Tibial nerve (tissue), 4 donors: ENCODE measurements at regions not wholly inside any gene's neighbourhood (a gene's known extent, or its start where the extent isn't known, plus 50 kb on each side); places are given as distances from the start of the nearest gene placed in this dataset.

Source experiments
- DNase-seq, 2 donors: peaks; one replicate each; pipeline ENCODE4 v3.0.0-alpha.2; 2019; ENCODE audit warnings: low spot score in 2 of 2
- H3K27ac ChIP-seq, 4 donors: fragments of 200-600 bp; sonication (generic) in 3 of 4; one replicate each; pipeline ENCODE4 v1.5.1; 2017 to 2019; ENCODE audit warnings: mild to moderate bottlenecking in 1 of 4
- H3K27me3 ChIP-seq, 2 donors: fragments of 200-600 bp; sonication (generic) in 1 of 2; one replicate each; pipeline versions ENCODE4 v1.5.1 to v1.6.0; 2017 to 2019
- H3K36me3 ChIP-seq, 3 donors: fragments of 200-600 bp; sonication (generic); one replicate each; pipeline ENCODE4 v1.5.1; 2018 to 2019
- H3K4me1 ChIP-seq, 4 donors: fragments of 200-600 bp; sonication (generic) in 3 of 4; one replicate each; pipeline ENCODE4 v1.5.1; 2017 to 2019
- H3K4me3 ChIP-seq, 4 donors: fragments of 200-600 bp; sonication (generic) in 3 of 4; one replicate each; pipeline ENCODE4 v1.5.1; 2017 to 2019; ENCODE audit warnings: mild to moderate bottlenecking in 1 of 4, moderate library complexity in 1 of 4
- H3K9me3 ChIP-seq, 4 donors: fragments of 200-600 bp; sonication (generic) in 3 of 4; one replicate each; pipeline ENCODE4 v1.5.1; 2017 to 2019
- CTCF ChIP-seq, 5 experiments: fragments of 200-600 bp in 3 of 5; fragments of 450-650 bp in 2 of 5; sonication (generic) in 3 of 5; IDR thresholded peaks; one replicate each; pipeline ENCODE4 v1.5.1; 2016 to 2019; ENCODE audit warnings: antibody characterized with exemption in 5 of 5, mild to moderate bottlenecking in 3 of 5, moderate library complexity in 2 of 5
- EP300 ChIP-seq, 2 donors: sonication (generic); formaldehyde crosslinking; IDR thresholded peaks; one replicate each; pipeline ENCODE4 v1.6.1; 2017; ENCODE audit warnings: antibody characterized with exemption in 2 of 2, mild to moderate bottlenecking in 1 of 2
- POLR2A ChIP-seq, 2 donors: fragments of 450-650 bp; IDR thresholded peaks; one replicate each; pipeline ENCODE4 v1.6.1; 2017; ENCODE audit warnings: antibody characterized with exemption in 2 of 2, mild to moderate bottlenecking in 2 of 2, moderate library complexity in 2 of 2
- WGBS, 2 donors: methylation state at CpG; one replicate each; pipeline ENCODE4 v1.1.5; 2018; 5-methylcytosine and 5-hydroxymethylcytosine counted together

DNA sequence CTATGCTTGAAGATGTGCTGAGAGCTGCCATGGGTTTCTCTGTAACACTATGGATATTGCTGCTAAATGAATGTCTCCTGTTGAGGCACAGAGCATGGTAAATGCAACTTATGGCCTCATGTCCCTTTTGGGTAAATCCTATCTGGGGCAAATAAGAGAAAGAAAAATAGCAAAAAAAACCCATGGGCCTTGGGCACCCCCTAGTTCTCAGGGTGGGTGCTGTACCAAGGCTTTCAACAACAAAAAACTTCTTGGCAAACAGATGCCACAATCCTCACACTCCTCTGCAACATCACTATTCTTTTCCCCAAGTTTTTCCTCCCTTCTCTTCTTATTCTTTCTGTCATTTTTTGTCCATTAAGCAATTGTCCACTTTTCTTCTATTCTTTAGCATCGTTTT, 340.1 kb upstream of the ROBO2 start:
- Histone ChIP-seq H3K9me3 (no peaks in the 10 kb centered on the region), H3K4me1 (no peaks in the 10 kb centered on the region), H3K36me3 (no peaks in the 10 kb centered on the region), H3K4me3 (no peak overlapping the region), H3K27me3 (no peaks in the 10 kb centered on the region), H3K27ac (no peak overlapping the region)
- 63 to 75% methylated on average over 1 of the region's 1 CpG for WGBS, 2 donors
- TF ChIP-seq EP300 (IDR thresholded peaks at IDR 0.05) (no peak), CTCF (IDR thresholded peaks at IDR 0.05) (no peak), POLR2A (IDR thresholded peaks at IDR 0.05) (no peak)
- no peak for DNase-seq

DNA sequence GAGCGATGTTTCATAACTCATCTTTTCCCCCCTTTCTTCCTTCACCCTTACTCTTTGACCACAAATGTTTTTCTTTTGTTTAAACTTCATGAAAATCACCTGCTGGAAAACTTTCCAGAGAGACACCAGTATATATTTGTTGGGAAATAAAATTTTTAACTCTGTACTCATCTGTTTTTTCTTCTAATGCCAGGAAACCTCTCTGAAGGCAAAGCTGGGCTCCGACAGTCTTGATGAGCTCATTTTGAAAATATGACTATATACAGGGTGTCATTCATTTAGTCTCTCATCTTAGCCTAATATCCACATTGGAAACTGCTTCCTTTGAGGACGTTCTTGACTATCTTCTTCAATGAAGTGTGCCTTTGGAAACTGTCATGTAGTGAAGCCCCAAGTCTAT, 339.6 kb upstream of the ROBO2 start:
- TF ChIP-seq EP300 (IDR thresholded peaks at IDR 0.05) (no peak), CTCF (IDR thresholded peaks at IDR 0.05) (no peak), POLR2A (IDR thresholded peaks at IDR 0.05) (no peak)
- Histone ChIP-seq H3K4me1 (no peaks in the 10 kb centered on the region), H3K27me3 (no peaks in the 10 kb centered on the region), H3K36me3 (no peaks in the 10 kb centered on the region), H3K27ac (no peak overlapping the region), H3K4me3 (no peak overlapping the region), H3K9me3 (no peaks in the 10 kb centered on the region)
- WGBS, 2 donors = 55 to 60% methylated on average over 3 of the region's 3 CpGs
- no peak for DNase-seq

- 68 to 77% methylated on average over 3 of the region's 3 CpGs for WGBS, 2 donors
- no peaks in the 10 kb centered on the region for H3K4me1 ChIP-seq
- H3K27me3 ChIP-seq = no peaks in the 10 kb centered on the region
Measured at GRCh38 chr3:76702676-76703075, 337.2 kb upstream of the ROBO2 start.

GRCh38 chr3:76715426-76715825, 324.5 kb upstream of the ROBO2 start:
- DNase-seq = no peak
- TF ChIP-seq POLR2A (IDR thresholded peaks at IDR 0.05) (no peak), CTCF (IDR thresholded peaks at IDR 0.05) (no peak), EP300 (IDR thresholded peaks at IDR 0.05) (no peak)
- no peaks in the 10 kb centered on the region for H3K9me3 ChIP-seq
- no peaks in the 10 kb centered on the region for H3K4me1 ChIP-seq
- no peak overlapping the region for H3K4me3 ChIP-seq
- no peak overlapping the region for H3K27ac ChIP-seq
- H3K27me3 ChIP-seq = no peaks in the 10 kb centered on the region
- H3K36me3 ChIP-seq = no peaks in the 10 kb centered on the region
- 63 to 65% methylated on average over 1 of the region's 1 CpG for WGBS, 2 donors

More at GRCh38 chr3:76702676-76703075, 337.2 kb upstream of the ROBO2 start:
- TF ChIP-seq POLR2A (IDR thresholded peaks at IDR 0.05) = no peak
- no peak for TF ChIP-seq EP300 (IDR thresholded peaks at IDR 0.05)
- TF ChIP-seq CTCF (IDR thresholded peaks at IDR 0.05) = no peak
- Histone ChIP-seq H3K36me3 (no peaks in the 10 kb centered on the region), H3K4me3 (no peak overlapping the region), H3K9me3 (no peaks in the 10 kb centered on the region), H3K27ac (no peak overlapping the region)
- DNase-seq = no peak

DNA sequence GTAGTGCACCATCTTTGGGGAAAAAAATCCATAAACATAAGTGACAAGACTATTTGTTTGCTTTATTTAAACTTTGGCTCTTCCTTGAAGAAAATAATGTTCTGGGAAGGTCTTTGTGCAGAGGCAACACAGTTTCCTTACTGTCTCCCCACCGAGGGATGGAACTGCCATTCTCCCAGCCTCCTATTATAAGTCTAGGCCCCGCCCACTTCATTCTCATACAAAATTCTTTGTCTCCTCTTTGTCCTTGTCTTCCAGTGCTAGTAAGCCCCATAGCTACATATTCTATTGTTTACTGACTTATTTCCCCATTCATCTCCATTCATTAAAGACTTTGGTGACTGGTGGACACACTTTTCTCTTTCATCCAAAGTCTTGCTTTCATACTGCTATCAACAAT, 316.5 kb upstream of the ROBO2 start:
- Histone ChIP-seq H3K27me3 (no peaks in the 10 kb centered on the region), H3K27ac (no peak overlapping the region), H3K4me1 (no peaks in the 10 kb centered on the region), H3K4me3 (no peak overlapping the region), H3K9me3 (no peaks in the 10 kb centered on the region), H3K36me3 (no peaks in the 10 kb centered on the region)
- no peak for TF ChIP-seq CTCF (IDR thresholded peaks at IDR 0.05)
- no peak for TF ChIP-seq EP300 (IDR thresholded peaks at IDR 0.05)
- no peak for TF ChIP-seq POLR2A (IDR thresholded peaks at IDR 0.05)
- WGBS, 2 donors = 65 to 67% methylated on average over 2 of the region's 2 CpGs
- DNase-seq = no peak
